RWPE2 (cell line): ENCODE measurements at regions not wholly inside any gene's neighbourhood (a gene's known extent, or its start where the extent isn't known, plus 50 kb on each side); places are given as distances from the start of the nearest gene placed in this dataset.

ENCODE experiments used
- ATAC-seq: fragments of 200-7000 bp; cut with Tn5 transposase; 3 replicates; pipeline ENCODE4 v1.9.1; 2021; ENCODE audit warnings: low read depth
- DNase-seq: peaks from one replicate; pipeline ENCODE4 v3.0.0-alpha.2; 2020; ENCODE audit warnings: low spot score
- H3K27ac ChIP-seq: fragments of 450-650 bp; 2 replicates; pipeline ENCODE4 v1.5.1; 2017; ENCODE audit warnings: mild to moderate bottlenecking; ENCODE audit not compliant: poor library complexity, severe bottlenecking
- H3K27me3 ChIP-seq: fragments of 250-450 bp; sonication (Bioruptor Pico); 2 replicates; pipeline ENCODE4 v1.5.1; 2021; ENCODE audit warnings: mild to moderate bottlenecking, moderate library complexity; ENCODE audit not compliant: insufficient read depth, poor library complexity, severe bottlenecking
- H3K36me3 ChIP-seq: fragments of 250-450 bp; sonication (Bioruptor Pico); 2 replicates; pipeline ENCODE4 v1.5.1; 2020; ENCODE audit warnings: low read depth, mild to moderate bottlenecking, moderate library complexity
- H3K4me1 ChIP-seq: fragments of 250-450 bp; sonication (Bioruptor Pico); 2 replicates; pipeline ENCODE4 v1.5.1; 2021; ENCODE audit warnings: mild to moderate bottlenecking, moderate library complexity; ENCODE audit not compliant: insufficient read depth, poor library complexity, severe bottlenecking
- H3K4me3 ChIP-seq: fragments of 250-450 bp; sonication (Bioruptor Pico); 2 replicates; pipeline ENCODE4 v1.5.1; 2021; ENCODE audit warnings: mild to moderate bottlenecking, moderate library complexity; ENCODE audit not compliant: severe bottlenecking
- H3K9me3 ChIP-seq: fragments of 250-450 bp; sonication (Bioruptor Pico); 2 replicates; pipeline ENCODE4 v1.5.1; 2021; ENCODE audit warnings: mild to moderate bottlenecking, moderate library complexity; ENCODE audit not compliant: severe bottlenecking
- CTCF ChIP-seq: fragments of 450-650 bp; IDR thresholded peaks from one replicate; pipeline ENCODE4 v1.5.1; 2017; ENCODE audit warnings: mild to moderate bottlenecking, moderate library complexity; ENCODE audit not compliant: poor library complexity, severe bottlenecking

- Histone ChIP-seq H3K27ac (no peak overlapping the region), H3K9me3 (no peaks in the 10 kb centered on the region), H3K4me3 (no peak overlapping the region), H3K36me3 (no peaks in the 10 kb centered on the region), H3K4me1 (no peaks in the 10 kb centered on the region), H3K27me3 (peaks cover 3% of the 10 kb centered on the region)
- ATAC-seq, result no peak
- no peak for TF ChIP-seq CTCF
- DNase-seq, result no peak
Observed at GRCh38 chr2:56898986-56899385, 715.2 kb downstream of the CCDC85A start.

GRCh38 chr2:56912490-56912889, 728.7 kb downstream of the CCDC85A start:
- Histone ChIP-seq H3K4me3 (no peak overlapping the region), H3K36me3 (no peaks in the 10 kb centered on the region), H3K27ac (no peak overlapping the region), H3K9me3 (no peaks in the 10 kb centered on the region), H3K4me1 (no peaks in the 10 kb centered on the region), H3K27me3 (no peaks in the 10 kb centered on the region)
- no peak for TF ChIP-seq CTCF
- DNase-seq (no peak), ATAC-seq (no peak)

GRCh38 chr2:56918790-56919189, 735.0 kb downstream of the CCDC85A start:
- DNase-seq, result no peak
- Histone ChIP-seq H3K27me3 (peaks cover 7% of the 10 kb centered on the region), H3K4me1 (no peaks in the 10 kb centered on the region), H3K36me3 (no peaks in the 10 kb centered on the region), H3K9me3 (no peaks in the 10 kb centered on the region), H3K4me3 (no peak overlapping the region), H3K27ac (no peak overlapping the region)
- ATAC-seq, result no peak
- no peak for TF ChIP-seq CTCF

GRCh38 chr2:56933976-56934375, 750.2 kb downstream of the CCDC85A start:
- no peak for TF ChIP-seq CTCF
- no peak overlapping the region for H3K4me3 ChIP-seq
- H3K9me3 ChIP-seq, result no peaks in the 10 kb centered on the region
- no peak overlapping the region for H3K27ac ChIP-seq
- H3K36me3 ChIP-seq, result no peaks in the 10 kb centered on the region
- ATAC-seq, result no peak
- peaks cover 5% of the 10 kb centered on the region for H3K27me3 ChIP-seq
- no peaks in the 10 kb centered on the region for H3K4me1 ChIP-seq
- DNase-seq, result no peak

- H3K27me3 ChIP-seq, result peaks cover 5% of the 10 kb centered on the region
- TF ChIP-seq CTCF, result no peak
- ATAC-seq, result no peak
- H3K36me3 ChIP-seq, result no peaks in the 10 kb centered on the region
- no peaks in the 10 kb centered on the region for H3K4me1 ChIP-seq
- H3K9me3 ChIP-seq, result no peaks in the 10 kb centered on the region
- DNase-seq, result no peak
- no peak overlapping the region for H3K4me3 ChIP-seq
- H3K27ac ChIP-seq, result no peak overlapping the region
Observed at GRCh38 chr2:56934866-56935265, 751.1 kb downstream of the CCDC85A start.
